Endothelial cell of umbilical vein (primary cell): ENCODE measurements at regions not wholly inside any gene's neighbourhood (a gene's known extent, or its start where the extent isn't known, plus 50 kb on each side); places are given as distances from the start of the nearest gene placed in this dataset.

ENCODE experiments used
- EZH2 ChIP-seq: IDR thresholded peaks from 2 replicates; pipeline ENCODE4 v1.6.1; 2012; ENCODE audit warnings: borderline replicate concordance, low read depth, mild to moderate bottlenecking, moderate library complexity, low read length, inconsistent platforms; ENCODE audit not compliant: severe bottlenecking
- FOS ChIP-seq: IDR thresholded peaks from 2 replicates; pipeline ENCODE4 v1.6.1; 2011; ENCODE audit warnings: mild to moderate bottlenecking, low read length, moderate library complexity, borderline replicate concordance; ENCODE audit not compliant: insufficient read depth
- JUN ChIP-seq: IDR thresholded peaks from 2 replicates; pipeline ENCODE4 v1.6.1; 2011; ENCODE audit warnings: borderline replicate concordance, low read depth; ENCODE audit not compliant: insufficient read length, insufficient read depth
- MYC ChIP-seq: IDR thresholded peaks from one replicate; pipeline ENCODE4 v1.6.1; 2011; ENCODE audit warnings: mild to moderate bottlenecking, low read depth, low read length
- POLR2A ChIP-seq: IDR thresholded peaks from 2 replicates; pipeline ENCODE4 v1.6.1; 2012; ENCODE audit warnings: low read depth, mild to moderate bottlenecking, control low read depth, low read length
- POLR2AphosphoS5 ChIP-seq: IDR thresholded peaks from 2 replicates; pipeline ENCODE4 v1.6.1; 2012; ENCODE audit warnings: low read depth, mild to moderate bottlenecking, control low read depth, low read length, moderate library complexity; ENCODE audit not compliant: insufficient read depth
- TF ChIP-seq, protein P1 (sequence below), 2 donors: IDR thresholded peaks; 1 replicate in 1 of 2; 2 replicates in 1 of 2; pipeline ENCODE4 v1.5.1; 2011; ENCODE audit warnings: low read length in 2 of 2, mild to moderate bottlenecking in 2 of 2, moderate library complexity in 2 of 2, control low read depth in 1 of 2, inconsistent platforms in 1 of 2, low read depth in 1 of 2; ENCODE audit not compliant: insufficient read depth in 1 of 2; ENCODE audit errors: extremely low read depth in 1 of 2

DNA sequence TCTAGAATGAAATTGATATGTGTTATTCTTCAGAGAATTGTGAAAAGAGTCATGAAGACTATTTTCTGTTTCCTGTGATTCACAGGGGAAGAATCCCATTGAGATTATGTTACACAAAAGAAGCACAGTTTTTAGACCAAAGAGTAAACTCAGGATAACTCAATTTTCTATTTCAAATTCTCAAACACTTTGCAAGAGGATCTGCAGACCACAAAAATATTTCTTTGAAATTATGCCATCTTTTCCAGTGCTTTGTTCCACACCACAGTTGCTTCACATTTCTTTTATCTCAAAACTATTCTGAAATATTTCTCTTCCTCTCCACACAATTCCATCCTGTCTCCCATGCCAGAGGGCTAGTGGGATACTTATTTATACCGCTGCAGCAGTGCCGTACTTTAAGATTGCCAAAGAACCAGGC is 188.9 kb upstream of the FOXG1 start:
- TF ChIP-seq EZH2 (no peak), POLR2A (no peak), FOS (peak; percentile 50), MYC (no peak), POLR2AphosphoS5 (no peak), JUN (no peak)
- TF ChIP-seq, protein P1, sequence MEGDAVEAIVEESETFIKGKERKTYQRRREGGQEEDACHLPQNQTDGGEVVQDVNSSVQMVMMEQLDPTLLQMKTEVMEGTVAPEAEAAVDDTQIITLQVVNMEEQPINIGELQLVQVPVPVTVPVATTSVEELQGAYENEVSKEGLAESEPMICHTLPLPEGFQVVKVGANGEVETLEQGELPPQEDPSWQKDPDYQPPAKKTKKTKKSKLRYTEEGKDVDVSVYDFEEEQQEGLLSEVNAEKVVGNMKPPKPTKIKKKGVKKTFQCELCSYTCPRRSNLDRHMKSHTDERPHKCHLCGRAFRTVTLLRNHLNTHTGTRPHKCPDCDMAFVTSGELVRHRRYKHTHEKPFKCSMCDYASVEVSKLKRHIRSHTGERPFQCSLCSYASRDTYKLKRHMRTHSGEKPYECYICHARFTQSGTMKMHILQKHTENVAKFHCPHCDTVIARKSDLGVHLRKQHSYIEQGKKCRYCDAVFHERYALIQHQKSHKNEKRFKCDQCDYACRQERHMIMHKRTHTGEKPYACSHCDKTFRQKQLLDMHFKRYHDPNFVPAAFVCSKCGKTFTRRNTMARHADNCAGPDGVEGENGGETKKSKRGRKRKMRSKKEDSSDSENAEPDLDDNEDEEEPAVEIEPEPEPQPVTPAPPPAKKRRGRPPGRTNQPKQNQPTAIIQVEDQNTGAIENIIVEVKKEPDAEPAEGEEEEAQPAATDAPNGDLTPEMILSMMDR (IDR thresholded peaks at IDR 0.05; ENCODE audit: extremely low read depth in 1 of 2, insufficient read depth in 1 of 2, low read depth in 1 of 2, low read length in 2 of 2), result no peak
